NCI-H1105 (cell line): ENCODE measurements at regions not wholly inside any gene's neighbourhood (a gene's known extent, or its start where the extent isn't known, plus 50 kb on each side); places are given as distances from the start of the nearest gene placed in this dataset.
"Not testable (repeated sequence)": the region's sequence is repeated elsewhere in the genome, so short reads cannot be mapped to it uniquely, and the experiment has no call there.

Experiments
- DNase-seq: peaks from one replicate; lab custom pipeline; 2025; lab: John Stamatoyannopoulos, UW

GRCh38 chr5:166725593-166725992 is 1565.9 kb upstream of the WWC1 start:
- DNase-seq: no peak

- DNase-seq: no peak
Observed at GRCh38 chr5:166726406-166726805, 1565.0 kb upstream of the WWC1 start.

DNA sequence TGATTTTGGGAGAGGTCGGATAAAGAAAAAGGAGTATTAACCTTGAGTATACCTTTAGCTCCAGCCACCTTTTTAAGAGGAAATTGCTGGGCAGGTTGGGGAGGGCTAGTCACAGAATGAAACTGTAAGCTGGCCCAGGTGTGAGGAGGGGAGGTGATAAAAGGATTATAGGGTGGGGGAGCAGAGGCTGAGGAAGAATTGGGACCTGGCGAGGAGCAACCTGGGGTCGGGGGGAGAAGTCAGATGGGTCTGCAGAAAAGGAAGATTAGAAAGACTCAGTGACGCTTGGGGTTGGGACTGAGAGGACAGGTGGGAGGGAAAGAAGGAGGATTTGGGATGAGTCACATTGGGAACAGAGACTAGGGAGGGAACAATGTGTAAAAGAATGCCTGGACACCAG is 1548.5 kb upstream of the WWC1 start:
- not testable (repeated sequence) for DNase-seq

DNA sequence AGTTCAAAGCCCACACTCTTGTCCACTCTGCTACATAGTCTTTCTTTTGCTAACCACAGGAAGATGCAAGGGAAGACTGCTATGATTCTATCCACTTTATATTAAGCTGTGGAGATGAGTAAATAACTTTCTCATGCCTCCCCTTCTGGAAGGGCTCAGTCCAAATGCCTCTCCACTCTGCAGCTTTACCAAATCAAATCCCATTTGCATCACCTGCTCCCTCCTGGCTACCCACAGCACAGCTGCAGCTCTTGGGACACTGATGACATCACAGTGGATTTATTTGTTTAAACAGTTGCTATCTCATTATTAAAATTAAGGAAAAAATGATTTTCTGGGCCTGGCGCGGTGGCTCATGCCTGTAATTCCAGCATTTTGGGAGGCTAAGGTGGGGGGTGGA is 1544.9 kb upstream of the WWC1 start:
- DNase-seq: no peak

GRCh38 chr5:166750376-166750775 is 1541.1 kb upstream of the WWC1 start:
- DNase-seq: no peak

DNA sequence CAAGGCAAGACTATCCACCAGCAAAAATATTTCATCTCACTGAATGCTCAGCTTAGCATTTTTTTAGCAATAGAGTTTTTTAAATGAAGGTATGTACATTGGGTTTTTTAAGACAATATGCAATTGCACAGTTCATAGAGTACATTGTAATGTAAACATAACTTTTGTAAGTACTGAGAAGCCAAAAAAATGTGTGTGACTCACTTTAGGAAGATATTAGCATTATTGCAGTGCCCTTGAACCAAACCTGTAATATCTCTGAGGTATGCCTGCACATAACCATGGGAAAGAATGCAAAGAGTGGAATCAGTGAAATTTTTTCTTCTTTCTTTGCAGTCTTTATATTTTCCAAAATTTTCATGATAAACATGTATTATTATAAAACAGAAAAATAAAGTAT is 1533.3 kb upstream of the WWC1 start:
- no peak for DNase-seq

DNA sequence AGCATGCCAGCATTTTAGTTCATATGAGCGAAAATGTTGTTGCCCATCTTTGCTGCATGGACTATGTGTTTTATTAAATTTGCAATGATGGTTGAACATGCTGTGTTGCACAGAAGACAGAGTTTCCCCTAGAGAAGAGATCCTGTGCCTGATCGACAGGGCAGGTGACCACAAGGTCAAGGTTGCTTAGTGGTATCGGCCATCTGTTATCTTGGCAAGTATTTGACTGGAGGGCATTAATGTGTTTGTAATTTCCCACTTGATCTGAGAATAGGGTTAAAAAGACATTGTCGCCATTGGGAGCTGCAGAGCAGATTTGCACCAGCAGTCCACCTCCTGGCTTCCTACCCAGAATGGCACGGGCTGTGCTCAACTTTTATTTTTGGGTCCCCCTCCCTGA is 1523.6 kb upstream of the WWC1 start:
- DNase-seq: no peak

GRCh38 chr5:166768536-166768935 is 1522.9 kb upstream of the WWC1 start:
- no peak for DNase-seq

- DNase-seq: no peak
Observed at GRCh38 chr5:166772770-166773169, 1518.7 kb upstream of the WWC1 start.

- no peak for DNase-seq
Observed at GRCh38 chr5:166781737-166782136, 1509.7 kb upstream of the WWC1 start.

- DNase-seq: no peak
Observed at GRCh38 chr5:166784545-166785078, 1506.8 kb upstream of the WWC1 start.

- DNase-seq: no peak
Observed at GRCh38 chr5:166786178-166786577, 1505.3 kb upstream of the WWC1 start.

DNA sequence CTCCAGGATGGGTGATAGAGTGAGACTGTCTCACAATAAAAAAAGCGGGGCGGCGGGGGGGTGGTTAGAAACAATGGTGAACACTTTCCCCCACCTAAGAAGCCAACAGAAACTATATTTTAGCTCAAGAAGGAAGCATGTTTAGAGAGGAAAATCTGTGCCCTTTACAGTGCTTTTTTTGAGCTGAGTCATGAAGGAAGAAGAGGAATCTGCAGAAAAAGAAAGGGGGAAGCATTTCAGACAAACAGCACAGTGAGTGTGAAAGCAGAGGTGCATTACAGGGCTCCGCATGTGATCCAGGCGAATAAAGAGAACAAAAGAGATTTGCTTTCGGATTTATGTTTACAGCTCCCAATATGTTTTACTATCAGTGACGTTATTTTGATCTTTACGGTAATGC is 1504.6 kb upstream of the WWC1 start:
- DNase-seq: no peak

- no peak for DNase-seq
Observed at GRCh38 chr5:166788050-166788449, 1503.4 kb upstream of the WWC1 start.

- no peak for DNase-seq
Observed at GRCh38 chr5:166795756-166796155, 1495.7 kb upstream of the WWC1 start.

GRCh38 chr5:166803058-166803457 is 1488.4 kb upstream of the WWC1 start:
- no peak for DNase-seq

GRCh38 chr5:166804223-166804622 is 1487.2 kb upstream of the WWC1 start:
- DNase-seq: not testable (repeated sequence)

GRCh38 chr5:166804693-166805092 is 1486.8 kb upstream of the WWC1 start:
- DNase-seq: not testable (repeated sequence)

- DNase-seq: not testable (repeated sequence)
Observed at GRCh38 chr5:166810093-166810658, 1481.3 kb upstream of the WWC1 start.

GRCh38 chr5:166810721-166811120 is 1480.7 kb upstream of the WWC1 start:
- no peak for DNase-seq

DNA sequence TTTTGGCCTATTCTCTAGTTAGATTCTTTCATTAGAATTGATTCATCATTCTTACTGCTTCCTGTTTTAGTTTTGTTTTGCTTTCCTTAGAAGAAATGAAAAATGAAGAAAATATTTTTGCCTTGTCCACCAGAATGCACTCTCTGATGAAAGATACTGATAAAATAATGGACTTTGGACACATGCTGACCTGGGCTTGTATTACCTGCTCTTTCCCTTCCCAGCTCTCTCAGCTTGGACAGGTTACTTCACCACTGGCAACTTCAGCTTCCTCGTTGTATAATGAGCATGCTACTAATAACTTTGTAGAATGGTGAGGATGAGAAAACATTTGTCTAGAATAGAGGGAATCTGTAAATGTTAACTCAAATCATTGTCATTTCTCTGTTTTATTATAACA is 1468.1 kb upstream of the WWC1 start:
- DNase-seq: no peak

- DNase-seq: no peak
Observed at GRCh38 chr5:166834246-166834645, 1457.2 kb upstream of the WWC1 start.

DNA sequence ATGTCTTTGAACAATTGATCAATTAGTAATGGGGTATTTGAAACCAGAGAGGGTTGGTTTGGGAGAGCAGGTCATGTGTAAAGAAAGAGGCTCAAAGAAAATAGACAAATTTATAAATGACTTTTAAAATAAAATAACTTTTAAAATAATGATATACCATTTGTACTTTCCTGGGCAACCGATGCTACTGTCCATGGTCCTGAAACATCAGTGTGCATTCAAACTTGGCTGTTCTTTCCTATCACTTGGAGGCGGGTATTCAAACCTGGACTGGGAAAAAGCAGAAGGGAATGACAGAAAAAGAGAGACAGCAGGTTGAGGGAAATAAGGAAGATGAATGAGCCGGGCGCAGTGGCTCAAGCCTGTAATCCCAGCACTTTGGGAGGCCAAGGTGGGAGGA is 1446.4 kb upstream of the WWC1 start:
- no peak for DNase-seq

GRCh38 chr5:166856791-166857190 is 1434.7 kb upstream of the WWC1 start:
- no peak for DNase-seq
